HFFc6 (cell line): ENCODE measurements at regions not wholly inside any gene's neighbourhood (a gene's known extent, or its start where the extent isn't known, plus 50 kb on each side); places are given as distances from the start of the nearest gene placed in this dataset.

Experiments
- DNase-seq: peaks from one replicate; pipeline ENCODE4 v3.0.0-alpha.2; 2018
- H3K27ac Mint-ChIP-seq: 2 replicates; pipeline ENCODE4 v1.8.0; 2020; ENCODE audit warnings: mild to moderate bottlenecking, mixed read lengths
- H3K27me3 Mint-ChIP-seq: 2 replicates; pipeline ENCODE4 v1.8.0; 2021; ENCODE audit warnings: mild to moderate bottlenecking, moderate library complexity, mixed read lengths; ENCODE audit not compliant: insufficient read depth
- H3K36me3 Mint-ChIP-seq: 2 replicates; pipeline ENCODE4 v1.8.0; 2021; ENCODE audit warnings: low read depth, mixed read lengths
- H3K4me1 Mint-ChIP-seq: 2 replicates; pipeline ENCODE4 v1.8.0; 2020; ENCODE audit warnings: low read depth, mixed read lengths
- H3K4me3 Mint-ChIP-seq: 2 replicates; pipeline ENCODE4 v1.8.0; 2020; ENCODE audit warnings: mild to moderate bottlenecking, moderate library complexity, mixed read lengths
- H3K9me3 Mint-ChIP-seq: 2 replicates; pipeline ENCODE4 v1.8.0; 2020; ENCODE audit warnings: mild to moderate bottlenecking, mixed read lengths
- TF ChIP-seq, protein P1 (sequence below): fragments of 200-600 bp; sonication (generic); IDR thresholded peaks from 2 replicates; pipeline ENCODE4 v1.5.0; 2021; ENCODE audit warnings: antibody characterized with exemption, mild to moderate bottlenecking

DNA sequence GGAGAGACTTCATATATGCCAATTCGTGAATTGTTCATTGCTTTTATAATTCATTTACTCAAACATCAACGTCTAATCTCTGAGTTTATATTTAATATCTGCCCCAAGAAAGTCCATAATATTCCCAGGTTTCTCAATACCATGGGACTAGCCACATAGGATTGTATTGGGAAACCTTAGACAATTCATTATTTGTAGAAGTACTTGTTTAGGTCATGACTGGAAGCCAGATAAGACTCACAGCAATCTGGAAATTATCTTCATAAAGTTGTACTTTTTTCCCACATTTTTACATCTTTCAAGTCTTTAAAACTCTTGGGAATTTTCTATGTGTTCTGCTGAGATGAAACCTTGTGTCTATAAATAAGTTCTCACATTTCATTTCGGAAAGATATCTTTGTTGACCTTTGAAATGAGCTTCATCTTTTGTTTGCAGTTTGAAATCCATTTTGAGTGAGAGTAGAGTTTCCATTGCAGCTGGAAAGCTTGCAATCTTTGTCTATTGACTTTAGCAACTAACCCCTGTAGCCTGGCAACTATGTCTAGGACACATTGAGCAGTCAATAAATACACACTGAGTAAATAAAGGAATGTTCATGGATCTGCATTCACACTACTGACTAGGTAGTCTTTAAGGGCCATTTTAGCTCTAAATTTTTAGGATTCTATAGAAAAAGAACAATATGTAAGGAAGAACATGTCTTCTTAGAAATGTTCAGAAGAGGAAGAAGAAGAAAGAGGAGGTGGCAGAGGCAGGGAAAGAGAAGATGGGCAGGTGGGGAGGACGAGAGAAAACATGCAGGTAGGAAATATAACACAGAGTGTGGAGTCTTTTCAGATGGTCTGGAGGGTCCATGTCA lies 154.4 kb downstream of the LRIG3 start:
- Mint-ChIP-seq H3K9me3 (peaks cover 16% of the 10 kb centered on the region), H3K36me3 (peaks cover 17% of the 10 kb centered on the region), H3K4me3 (no peak overlapping the region), H3K27me3 (peaks cover under 1% of the 10 kb centered on the region; the same call in 1 of the 2 replicates), H3K27ac (no peak overlapping the region; the same call in 1 of the 2 replicates), H3K4me1 (peaks cover 31% of the 10 kb centered on the region)
- TF ChIP-seq, protein P1, sequence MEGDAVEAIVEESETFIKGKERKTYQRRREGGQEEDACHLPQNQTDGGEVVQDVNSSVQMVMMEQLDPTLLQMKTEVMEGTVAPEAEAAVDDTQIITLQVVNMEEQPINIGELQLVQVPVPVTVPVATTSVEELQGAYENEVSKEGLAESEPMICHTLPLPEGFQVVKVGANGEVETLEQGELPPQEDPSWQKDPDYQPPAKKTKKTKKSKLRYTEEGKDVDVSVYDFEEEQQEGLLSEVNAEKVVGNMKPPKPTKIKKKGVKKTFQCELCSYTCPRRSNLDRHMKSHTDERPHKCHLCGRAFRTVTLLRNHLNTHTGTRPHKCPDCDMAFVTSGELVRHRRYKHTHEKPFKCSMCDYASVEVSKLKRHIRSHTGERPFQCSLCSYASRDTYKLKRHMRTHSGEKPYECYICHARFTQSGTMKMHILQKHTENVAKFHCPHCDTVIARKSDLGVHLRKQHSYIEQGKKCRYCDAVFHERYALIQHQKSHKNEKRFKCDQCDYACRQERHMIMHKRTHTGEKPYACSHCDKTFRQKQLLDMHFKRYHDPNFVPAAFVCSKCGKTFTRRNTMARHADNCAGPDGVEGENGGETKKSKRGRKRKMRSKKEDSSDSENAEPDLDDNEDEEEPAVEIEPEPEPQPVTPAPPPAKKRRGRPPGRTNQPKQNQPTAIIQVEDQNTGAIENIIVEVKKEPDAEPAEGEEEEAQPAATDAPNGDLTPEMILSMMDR: no peak
- no peak for DNase-seq

GRCh38 chr12:58766513-58766870 lies 153.8 kb downstream of the LRIG3 start:
- no peak for DNase-seq
- TF ChIP-seq, protein P1: no peak
- Mint-ChIP-seq H3K27me3 (peaks cover 1% of the 10 kb centered on the region; the same call in 1 of the 2 replicates), H3K9me3 (peaks cover 16% of the 10 kb centered on the region), H3K36me3 (peaks cover 17% of the 10 kb centered on the region), H3K27ac (no peak overlapping the region; the same call in 1 of the 2 replicates), H3K4me3 (no peak overlapping the region), H3K4me1 (peaks cover 31% of the 10 kb centered on the region)

- TF ChIP-seq, protein P1: no peak
- no peak overlapping the region for H3K4me3 Mint-ChIP-seq
- peaks cover 1% of the 10 kb centered on the region; the same call in 1 of the 2 replicates for H3K27me3 Mint-ChIP-seq
- no peak for DNase-seq
- H3K4me1 Mint-ChIP-seq: peaks cover 31% of the 10 kb centered on the region
- H3K27ac Mint-ChIP-seq: no peak overlapping the region
- peaks cover 17% of the 10 kb centered on the region for H3K36me3 Mint-ChIP-seq
- peaks cover 16% of the 10 kb centered on the region for H3K9me3 Mint-ChIP-seq
Measured at GRCh38 chr12:58767496-58767895, 152.8 kb downstream of the LRIG3 start.

- H3K9me3 Mint-ChIP-seq: peaks cover 9% of the 10 kb centered on the region
- H3K36me3 Mint-ChIP-seq: peaks cover 10% of the 10 kb centered on the region
- peaks cover 1% of the 10 kb centered on the region; the same call in 1 of the 2 replicates for H3K27me3 Mint-ChIP-seq
- H3K4me1 Mint-ChIP-seq: no peaks in the 10 kb centered on the region
- no peak overlapping the region for H3K4me3 Mint-ChIP-seq
- no peak for DNase-seq
- TF ChIP-seq, protein P1: no peak
- H3K27ac Mint-ChIP-seq: no peak overlapping the region
Measured at GRCh38 chr12:58773986-58774385, 146.3 kb downstream of the LRIG3 start.

DNA sequence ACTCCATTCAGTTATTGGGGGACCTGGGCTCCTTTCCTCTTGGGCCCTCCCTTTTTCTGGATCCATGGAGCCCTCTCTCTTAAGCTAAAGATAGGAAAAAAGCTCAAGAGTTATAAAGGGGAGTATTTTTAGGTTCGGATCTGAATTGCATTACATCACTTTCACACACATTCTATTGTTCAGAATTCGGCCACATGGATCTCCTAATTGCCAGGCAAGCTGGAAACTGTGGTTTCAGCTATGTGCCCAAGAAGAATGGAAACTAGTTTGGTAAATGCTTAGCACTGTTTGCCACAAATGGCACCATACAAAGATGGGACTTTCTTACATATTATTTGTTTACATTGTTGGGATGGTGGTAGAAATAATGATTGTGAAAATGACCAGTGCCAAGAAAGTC lies 145.6 kb downstream of the LRIG3 start:
- no peak for DNase-seq
- H3K4me1 Mint-ChIP-seq: no peaks in the 10 kb centered on the region
- H3K36me3 Mint-ChIP-seq: peaks cover 3% of the 10 kb centered on the region; the same call in 1 of the 2 replicates
- no peak overlapping the region for H3K27ac Mint-ChIP-seq
- TF ChIP-seq, protein P1: no peak
- no peak overlapping the region for H3K4me3 Mint-ChIP-seq
- H3K27me3 Mint-ChIP-seq: peaks cover 1% of the 10 kb centered on the region; the same call in 1 of the 2 replicates
- peaks cover 2% of the 10 kb centered on the region for H3K9me3 Mint-ChIP-seq
